IMR-90 (cell line): ENCODE measurements at regions not wholly inside any gene's neighbourhood (a gene's known extent, or its start where the extent isn't known, plus 50 kb on each side); places are given as distances from the start of the nearest gene placed in this dataset.

Experiments
- ATAC-seq: fragments of 200-7000 bp; cut with Tn5 transposase; 2 replicates; pipeline ENCODE4 v1.9.1; 2020; ENCODE audit warnings: low read depth, mild to moderate bottlenecking, moderate library complexity
- BruUV-seq: library from RNA; stranded (reverse); fragments of 400-500 nt; replicated peaks from 2 replicates; lab custom pipeline; 2021; lab: Mats Ljungman, UMichigan
- CTCF ChIA-PET: fragments of 300-600 bp; formaldehyde crosslinking; extraction: SDS; loops from one replicate; lab custom pipeline; 2021; ENCODE audit warnings: antibody characterized with exemption; lab: Yijun Ruan, JAX
- POLR2A ChIA-PET: fragments of 300-600 bp; sonication (Branson Sonifier 250); formaldehyde crosslinking; loops from one replicate; lab custom pipeline; 2022; ENCODE audit warnings: antibody characterized with exemption; ENCODE audit not compliant: unreplicated experiment; lab: Charles Lee
- DNase-seq: peaks from one replicate; pipeline ENCODE4 v3.0.0; 2013
- H2AFZ ChIP-seq: replicated peaks from 2 replicates; pipeline ENCODE3; 2013; ENCODE audit warnings: low read length, mild to moderate bottlenecking; ENCODE audit not compliant: poor library complexity
- H2AK5ac ChIP-seq: 2 replicates; pipeline ENCODE4 v1.6.1; 2013; ENCODE audit warnings: low read depth, low read length, inconsistent platforms
- H2AK9ac ChIP-seq: replicated peaks from 2 replicates; pipeline ENCODE3; 2013; ENCODE audit warnings: mild to moderate bottlenecking, low read depth, low read length, moderate library complexity; ENCODE audit not compliant: poor library complexity
- H2BK120ac ChIP-seq: 2 replicates; pipeline ENCODE4 v1.6.1; 2013; ENCODE audit warnings: low read depth, low read length, inconsistent platforms
- H2BK15ac ChIP-seq: 3 replicates; pipeline ENCODE4 v1.6.1; 2013; ENCODE audit warnings: low read depth, low read length, inconsistent platforms
- H2BK20ac ChIP-seq: 2 replicates; pipeline ENCODE4 v1.6.1; 2013; ENCODE audit warnings: low read depth, mild to moderate bottlenecking, inconsistent platforms, low read length, moderate library complexity
- H2BK5ac ChIP-seq: 2 replicates; pipeline ENCODE4 v1.6.1; 2013; ENCODE audit warnings: mild to moderate bottlenecking, low read depth, low read length, inconsistent platforms; ENCODE audit not compliant: poor library complexity, severe bottlenecking
- H3K14ac ChIP-seq: replicated peaks from 2 replicates; pipeline ENCODE4 v1.6.1; 2013; ENCODE audit warnings: low read depth, low read length, inconsistent platforms
- H3K18ac ChIP-seq: 2 replicates; pipeline ENCODE4 v1.6.1; 2013; ENCODE audit warnings: low read depth, low read length, control low read depth
- H3K23ac ChIP-seq: 2 replicates; pipeline ENCODE4 v1.6.1; 2013; ENCODE audit warnings: low read depth, low read length, inconsistent platforms
- H3K27ac ChIP-seq: 2 replicates; pipeline ENCODE4 v1.5.1; 2013; ENCODE audit warnings: mild to moderate bottlenecking, control low read depth, low read length; ENCODE audit not compliant: insufficient read depth
- H3K27me3 ChIP-seq: 2 replicates; pipeline ENCODE4 v1.6.1; 2013; ENCODE audit warnings: low read length; ENCODE audit not compliant: control insufficient read depth, insufficient read depth
- H3K36me3 ChIP-seq: 2 replicates; pipeline ENCODE4 v1.6.1; 2013; ENCODE audit warnings: low read length, mixed read lengths; ENCODE audit not compliant: control insufficient read depth, insufficient read depth
- H3K4ac ChIP-seq: 2 replicates; pipeline ENCODE4 v1.6.1; 2013; ENCODE audit warnings: low read depth, low read length, inconsistent platforms
- H3K4me1 ChIP-seq: 2 replicates; pipeline ENCODE4 v1.6.1; 2013; ENCODE audit warnings: low read length, mixed read lengths; ENCODE audit not compliant: control insufficient read depth, insufficient read depth
- H3K4me2 ChIP-seq: 2 replicates; pipeline ENCODE4 v1.6.1; 2013; ENCODE audit warnings: low read depth, mild to moderate bottlenecking, control low read depth, low read length, moderate library complexity
- H3K4me3 ChIP-seq: 2 replicates; pipeline ENCODE4 v1.5.1; 2013; ENCODE audit warnings: low read depth, mild to moderate bottlenecking, control low read depth, low read length, moderate library complexity; ENCODE audit not compliant: insufficient read depth
- H3K56ac ChIP-seq: 2 replicates; pipeline ENCODE4 v1.6.1; 2013; ENCODE audit warnings: low read length, inconsistent platforms; ENCODE audit not compliant: insufficient read depth; ENCODE audit errors: extremely low read depth
- H3K79me1 ChIP-seq, 2 experiments: 2 replicates each; pipeline ENCODE4 v1.6.1; 2013; ENCODE audit warnings: low read length in 2 of 2, inconsistent platforms in 1 of 2, low read depth in 1 of 2
- H3K9ac ChIP-seq: 2 replicates; pipeline ENCODE4 v1.6.1; 2013; ENCODE audit warnings: low read depth, low read length, control low read depth
- H3K9me1 ChIP-seq: 2 replicates; pipeline ENCODE4 v1.6.1; 2013; ENCODE audit warnings: low read length, inconsistent platforms; ENCODE audit not compliant: insufficient read depth
- H3K9me3 ChIP-seq: 2 replicates; pipeline ENCODE4 v1.6.1; 2013; ENCODE audit warnings: low read length; ENCODE audit not compliant: control insufficient read depth, insufficient read depth
- H4K20me1 ChIP-seq: 2 replicates; pipeline ENCODE4 v1.6.1; 2013; ENCODE audit warnings: low read length, inconsistent platforms; ENCODE audit not compliant: insufficient read depth
- H4K5ac ChIP-seq: 2 replicates; pipeline ENCODE4 v1.6.1; 2013; ENCODE audit warnings: mild to moderate bottlenecking, low read depth, low read length, control low read depth
- H4K8ac ChIP-seq, 2 experiments: 2 replicates each; pipeline ENCODE4 v1.6.1; 2013; ENCODE audit warnings: low read depth in 2 of 2, low read length in 2 of 2, control low read depth in 1 of 2, inconsistent platforms in 1 of 2
- H4K91ac ChIP-seq: 2 replicates; pipeline ENCODE4 v1.6.1; 2013; ENCODE audit warnings: low read depth, low read length, inconsistent platforms; ENCODE audit not compliant: insufficient read depth
- BHLHE40 ChIP-seq: fragments of 150-350 bp; IDR thresholded peaks from 2 replicates; pipeline ENCODE4 v1.6.1; 2016; ENCODE audit warnings: mild to moderate bottlenecking, low read depth, low read length
- CEBPB ChIP-seq: IDR thresholded peaks from 2 replicates; pipeline ENCODE4 v1.6.1; 2012; ENCODE audit warnings: low read depth, low read length, improper control_type of control experiment
- CHD1 ChIP-seq: IDR thresholded peaks from 2 replicates; pipeline ENCODE4 v1.6.1; 2012; ENCODE audit warnings: low read depth, low read length, improper control_type of control experiment
- ELK1 ChIP-seq: fragments of 150-350 bp; IDR thresholded peaks from 2 replicates; pipeline ENCODE4 v1.6.1; 2016; ENCODE audit warnings: low read depth, mild to moderate bottlenecking, low read length, moderate library complexity, borderline replicate concordance
- MAFK ChIP-seq: IDR thresholded peaks from 2 replicates; pipeline ENCODE4 v1.6.1; 2012; ENCODE audit warnings: low read depth, low read length, improper control_type of control experiment
- MAZ ChIP-seq: IDR thresholded peaks from 2 replicates; pipeline ENCODE4 v1.6.1; 2012; ENCODE audit warnings: low read depth, mild to moderate bottlenecking, low read length, improper control_type of control experiment, moderate library complexity, borderline replicate concordance
- MXI1 ChIP-seq: IDR thresholded peaks from 2 replicates; pipeline ENCODE4 v1.6.1; 2012; ENCODE audit warnings: low read depth, mild to moderate bottlenecking, low read length, moderate library complexity, borderline replicate concordance
- NFE2L2 ChIP-seq: fragments of 150-350 bp; IDR thresholded peaks from 2 replicates; pipeline ENCODE4 v1.6.1; 2016; ENCODE audit warnings: low read depth, mild to moderate bottlenecking, low read length
- POLR2A ChIP-seq: IDR thresholded peaks from 2 replicates; pipeline ENCODE4 v1.6.1; 2012; ENCODE audit warnings: mild to moderate bottlenecking, low read depth, low read length
- RAD21 ChIP-seq: IDR thresholded peaks from 2 replicates; pipeline ENCODE4 v1.6.1; 2012; ENCODE audit warnings: low read length, improper control_type of control experiment
- RCOR1 ChIP-seq: IDR thresholded peaks from 2 replicates; pipeline ENCODE4 v1.6.1; 2012; ENCODE audit warnings: mild to moderate bottlenecking, low read length, improper control_type of control experiment; ENCODE audit not compliant: insufficient replicate concordance
- RFX5 ChIP-seq: IDR thresholded peaks from 2 replicates; pipeline ENCODE4 v1.8.0; 2012; ENCODE audit warnings: low read depth, mild to moderate bottlenecking, low read length, moderate library complexity
- SMC3 ChIP-seq: fragments of 150-350 bp; IDR thresholded peaks from 2 replicates; pipeline ENCODE4 v1.6.1; 2016; ENCODE audit warnings: low read depth, mild to moderate bottlenecking, antibody characterized with exemption, low read length, moderate library complexity
- USF2 ChIP-seq: fragments of 150-350 bp; IDR thresholded peaks from 2 replicates; pipeline ENCODE4 v1.6.1; 2017; ENCODE audit warnings: mild to moderate bottlenecking, antibody characterized with exemption, low read length, low read depth
- WGBS, 2 experiments: methylation state at CpG; one replicate each; pipeline versions ENCODE4 v1.1.5 to v1.1.7; 2013; ENCODE audit warnings: missing lambda C conversion rate in 2 of 2; ENCODE audit not compliant: insufficient read length in 1 of 2; ENCODE audit errors: extremely low coverage in 2 of 2; 5-methylcytosine and 5-hydroxymethylcytosine counted together
- dilution Hi-C: fragments of 300-500 bp; cut with HindIII; formaldehyde crosslinking; loops from one replicate; pipeline ENCODE4 v1.14.3; 2018; ENCODE audit warnings: low sequenced_read_pairs; ENCODE audit not compliant: unreplicated experiment
- in situ Hi-C: fragments of 300-500 bp; cut with MboI; formaldehyde crosslinking; loops from 3 replicates; pipeline ENCODE4 v1.14.3; 2019; ENCODE audit warnings: low sequenced_read_pairs, inconsistent platforms, mixed read lengths
- intact Hi-C: fragments of 100-400 bp; cut with micrococcal nuclease; formaldehyde crosslinking; loops from 2 replicates; pipeline ENCODE4 v1.10.0; 2022

- no peak for TF ChIP-seq RFX5
Observed at GRCh38 chr1:5225707-5226704, 571.6 kb downstream of the AJAP1 start (continued).

GRCh38 chr1:5223206-5223605 is 568.8 kb downstream of the AJAP1 start:
- WGBS, 2 experiments = 50% methylated on average over 2 of the region's 4 CpGs; no CpG with 5 or more reads in 1 of the 2 experiments
- TF ChIP-seq NFE2L2 (no peak), BHLHE40 (no peak), USF2 (no peak), MXI1 (no peak), ELK1 (no peak), RCOR1 (no peak), RAD21 (no peak), CEBPB (no peak), CHD1 (no peak), RFX5 (no peak), MAZ (no peak), SMC3 (no peak), MAFK (no peak), POLR2A (no peak)

More at GRCh38 chr1:5223206-5223605, 568.8 kb downstream of the AJAP1 start:
- CTCF ChIA-PET = no interaction called here
- Histone ChIP-seq H2BK15ac (no peak overlapping the region), H3K9ac (no peak overlapping the region), H3K27me3 (no peaks in the 10 kb centered on the region), H3K9me3 (peaks cover 43% of the 10 kb centered on the region), H3K9me1 (no peaks in the 10 kb centered on the region), H3K36me3 (no peaks in the 10 kb centered on the region), H4K20me1 (no peaks in the 10 kb centered on the region), H2AK5ac (no peak overlapping the region), H4K91ac (no peak overlapping the region), H3K4me1 (no peaks in the 10 kb centered on the region), H3K27ac (no peak overlapping the region), H2BK5ac (no peak overlapping the region), H3K4me2 (no peak overlapping the region), H3K4ac (no peak overlapping the region), H2BK20ac (no peak overlapping the region), H3K23ac (no peak overlapping the region), H3K14ac (no peak overlapping the region), H3K56ac (no peak overlapping the region), H3K4me3 (no peak overlapping the region), H2AFZ (no peak overlapping the region), H4K8ac (no peak overlapping the region), H3K79me1 (no peaks in the 10 kb centered on the region), H3K18ac (no peak overlapping the region), H4K5ac (no peak overlapping the region), H2BK120ac (no peak overlapping the region), H2AK9ac (no peak overlapping the region)
- ATAC-seq = no peak
- POLR2A ChIA-PET = no interaction called here
- BruUV-seq = no TSS peak
- intact Hi-C loops = no loop called here
- dilution Hi-C loops = no loop called here
- in situ Hi-C loops = no loop called here
- DNase-seq = no peak
